ENCODE measurements at regions not wholly inside any gene's neighbourhood (a gene's known extent, or its start where the extent isn't known, plus 50 kb on each side); places are given as distances from the start of the nearest gene placed in this dataset.

DNA sequence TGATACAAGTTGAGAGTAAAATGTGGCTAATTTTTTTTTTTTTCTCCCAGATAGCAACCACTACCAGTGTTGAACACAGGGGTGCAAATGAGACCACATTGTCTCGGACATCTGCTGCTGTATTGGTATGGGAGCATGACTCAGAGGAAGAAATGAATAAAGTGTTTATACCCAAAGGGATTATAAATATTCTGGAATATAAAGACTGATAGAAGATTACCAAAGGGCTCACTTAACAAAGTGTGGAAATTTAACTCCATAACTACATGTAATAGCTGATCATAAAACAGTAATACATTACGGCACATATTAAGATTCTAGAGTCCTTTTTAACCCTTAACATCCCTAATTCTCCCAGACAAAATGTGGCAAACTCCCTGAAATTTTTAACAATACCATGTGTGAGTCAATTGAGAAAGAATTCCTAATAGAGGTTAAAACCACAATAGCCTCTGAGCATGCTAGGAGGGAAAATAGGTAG lies 1023.0 kb upstream of the ACVR2A start:
- TF ChIP-seq, protein P1, sequence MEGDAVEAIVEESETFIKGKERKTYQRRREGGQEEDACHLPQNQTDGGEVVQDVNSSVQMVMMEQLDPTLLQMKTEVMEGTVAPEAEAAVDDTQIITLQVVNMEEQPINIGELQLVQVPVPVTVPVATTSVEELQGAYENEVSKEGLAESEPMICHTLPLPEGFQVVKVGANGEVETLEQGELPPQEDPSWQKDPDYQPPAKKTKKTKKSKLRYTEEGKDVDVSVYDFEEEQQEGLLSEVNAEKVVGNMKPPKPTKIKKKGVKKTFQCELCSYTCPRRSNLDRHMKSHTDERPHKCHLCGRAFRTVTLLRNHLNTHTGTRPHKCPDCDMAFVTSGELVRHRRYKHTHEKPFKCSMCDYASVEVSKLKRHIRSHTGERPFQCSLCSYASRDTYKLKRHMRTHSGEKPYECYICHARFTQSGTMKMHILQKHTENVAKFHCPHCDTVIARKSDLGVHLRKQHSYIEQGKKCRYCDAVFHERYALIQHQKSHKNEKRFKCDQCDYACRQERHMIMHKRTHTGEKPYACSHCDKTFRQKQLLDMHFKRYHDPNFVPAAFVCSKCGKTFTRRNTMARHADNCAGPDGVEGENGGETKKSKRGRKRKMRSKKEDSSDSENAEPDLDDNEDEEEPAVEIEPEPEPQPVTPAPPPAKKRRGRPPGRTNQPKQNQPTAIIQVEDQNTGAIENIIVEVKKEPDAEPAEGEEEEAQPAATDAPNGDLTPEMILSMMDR (IDR thresholded peaks at IDR 0.05), result no peak
- TF ChIP-seq POLR2A (IDR thresholded peaks at IDR 0.05), result no peak

Measured in Peyer's patch (tissue), 4 donors.